Right atrium auricular region (tissue), 2 donors: ENCODE measurements at regions not wholly inside any gene's neighbourhood (a gene's known extent, or its start where the extent isn't known, plus 50 kb on each side); places are given as distances from the start of the nearest gene placed in this dataset.
"Not testable (repeated sequence)": the region's sequence is repeated elsewhere in the genome, so short reads cannot be mapped to it uniquely, and the experiment has no call there.

ENCODE experiments used
- DNase-seq: peaks from one replicate; pipeline ENCODE4 v3.0.0-alpha.2; 2019; ENCODE audit warnings: low spot score
- H3K27ac ChIP-seq, 2 donors: fragments of 200-600 bp; sonication (generic); 1 replicate in 1 of 2; 2 replicates in 1 of 2; pipeline ENCODE4 v1.5.1; 2016 to 2019
- H3K27me3 ChIP-seq, 2 donors: fragments of 200-600 bp; sonication (generic); one replicate each; pipeline versions ENCODE4 v1.5.1 to v1.6.0; 2017 to 2019
- H3K36me3 ChIP-seq: fragments of 200-600 bp; sonication (generic); one replicate; pipeline ENCODE4 v1.5.1; 2016
- H3K4me1 ChIP-seq, 2 donors: fragments of 200-600 bp; sonication (generic); one replicate each; pipeline versions ENCODE4 v1.5.1 to v1.6.0; 2017 to 2019
- H3K4me3 ChIP-seq, 2 donors: fragments of 200-600 bp; sonication (generic); 1 replicate in 1 of 2; 2 replicates in 1 of 2; pipeline ENCODE4 v1.5.1; 2017 to 2019; ENCODE audit warnings: mild to moderate bottlenecking in 1 of 2, moderate library complexity in 1 of 2
- H3K9me3 ChIP-seq, 2 donors: fragments of 200-600 bp; sonication (generic); one replicate each; pipeline ENCODE4 v1.5.1; 2019
- TF ChIP-seq, protein P1 (sequence below), 2 donors: fragments of 200-600 bp; sonication (generic); IDR thresholded peaks; one replicate each; pipeline ENCODE4 v1.5.1; 2019; ENCODE audit warnings: antibody characterized with exemption in 2 of 2

DNA sequence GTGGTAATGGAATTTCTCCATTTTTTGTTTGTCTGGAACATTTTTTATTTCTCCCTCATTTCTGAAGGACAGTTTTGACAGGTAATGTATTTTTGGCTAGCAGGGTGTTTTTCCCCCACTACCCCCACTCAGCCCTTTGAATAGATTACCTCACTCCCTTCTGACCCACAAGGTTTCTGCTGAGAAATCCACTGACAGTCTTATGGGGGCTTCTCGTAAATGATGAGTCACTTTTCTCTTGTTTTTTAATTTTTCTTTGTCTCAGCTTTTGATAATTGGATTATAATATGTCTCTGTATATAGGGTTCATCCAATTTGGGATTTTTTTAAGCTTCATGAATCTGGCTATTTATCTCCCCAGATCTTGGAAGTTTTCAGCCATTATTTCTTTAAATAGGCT, 74.7 kb upstream of the CCDC71L start:
- H3K4me1 ChIP-seq: peaks cover 0 to 12% of the 10 kb centered on the region in 2 donors

DNA sequence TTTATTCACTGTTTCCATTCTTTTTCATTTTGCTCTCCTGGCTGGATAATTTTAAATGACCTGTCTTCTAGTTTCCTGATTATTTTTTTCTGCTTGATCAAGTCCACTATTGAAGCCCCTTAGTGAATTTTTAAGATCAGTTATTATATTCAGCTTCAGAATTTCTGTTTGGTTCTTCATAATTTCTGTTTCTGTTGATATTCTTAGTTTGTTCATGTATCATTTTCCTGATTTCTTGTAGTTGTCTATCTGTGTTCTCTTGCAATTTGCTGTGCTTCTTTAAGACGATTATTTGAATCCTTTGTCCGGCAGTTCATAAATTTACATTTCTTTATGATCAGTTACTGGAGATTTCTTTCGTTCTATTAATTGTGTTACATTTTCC, 75.2 kb upstream of the CCDC71L start:
- Histone ChIP-seq H3K9me3 (no peaks in the 10 kb centered on the region), H3K36me3 (no peaks in the 10 kb centered on the region), H3K4me3 (no peak overlapping the region), H3K27me3 (no peaks in the 10 kb centered on the region), H3K4me1 (peaks cover 0 to 7% of the 10 kb centered on the region in 2 donors), H3K27ac (no peak overlapping the region)
- DNase-seq: no peak
- TF ChIP-seq, protein P1, sequence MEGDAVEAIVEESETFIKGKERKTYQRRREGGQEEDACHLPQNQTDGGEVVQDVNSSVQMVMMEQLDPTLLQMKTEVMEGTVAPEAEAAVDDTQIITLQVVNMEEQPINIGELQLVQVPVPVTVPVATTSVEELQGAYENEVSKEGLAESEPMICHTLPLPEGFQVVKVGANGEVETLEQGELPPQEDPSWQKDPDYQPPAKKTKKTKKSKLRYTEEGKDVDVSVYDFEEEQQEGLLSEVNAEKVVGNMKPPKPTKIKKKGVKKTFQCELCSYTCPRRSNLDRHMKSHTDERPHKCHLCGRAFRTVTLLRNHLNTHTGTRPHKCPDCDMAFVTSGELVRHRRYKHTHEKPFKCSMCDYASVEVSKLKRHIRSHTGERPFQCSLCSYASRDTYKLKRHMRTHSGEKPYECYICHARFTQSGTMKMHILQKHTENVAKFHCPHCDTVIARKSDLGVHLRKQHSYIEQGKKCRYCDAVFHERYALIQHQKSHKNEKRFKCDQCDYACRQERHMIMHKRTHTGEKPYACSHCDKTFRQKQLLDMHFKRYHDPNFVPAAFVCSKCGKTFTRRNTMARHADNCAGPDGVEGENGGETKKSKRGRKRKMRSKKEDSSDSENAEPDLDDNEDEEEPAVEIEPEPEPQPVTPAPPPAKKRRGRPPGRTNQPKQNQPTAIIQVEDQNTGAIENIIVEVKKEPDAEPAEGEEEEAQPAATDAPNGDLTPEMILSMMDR (IDR thresholded peaks at IDR 0.05): no peak

More for the DNA sequence above, 74.7 kb upstream of the CCDC71L start:
- TF ChIP-seq, protein P1 (IDR thresholded peaks at IDR 0.05): no peak
- no peak overlapping the region for H3K4me3 ChIP-seq
- no peaks in the 10 kb centered on the region for H3K36me3 ChIP-seq
- DNase-seq: no peak
- H3K9me3 ChIP-seq: no peaks in the 10 kb centered on the region
- no peak overlapping the region for H3K27ac ChIP-seq
- H3K27me3 ChIP-seq: no peaks in the 10 kb centered on the region

DNA sequence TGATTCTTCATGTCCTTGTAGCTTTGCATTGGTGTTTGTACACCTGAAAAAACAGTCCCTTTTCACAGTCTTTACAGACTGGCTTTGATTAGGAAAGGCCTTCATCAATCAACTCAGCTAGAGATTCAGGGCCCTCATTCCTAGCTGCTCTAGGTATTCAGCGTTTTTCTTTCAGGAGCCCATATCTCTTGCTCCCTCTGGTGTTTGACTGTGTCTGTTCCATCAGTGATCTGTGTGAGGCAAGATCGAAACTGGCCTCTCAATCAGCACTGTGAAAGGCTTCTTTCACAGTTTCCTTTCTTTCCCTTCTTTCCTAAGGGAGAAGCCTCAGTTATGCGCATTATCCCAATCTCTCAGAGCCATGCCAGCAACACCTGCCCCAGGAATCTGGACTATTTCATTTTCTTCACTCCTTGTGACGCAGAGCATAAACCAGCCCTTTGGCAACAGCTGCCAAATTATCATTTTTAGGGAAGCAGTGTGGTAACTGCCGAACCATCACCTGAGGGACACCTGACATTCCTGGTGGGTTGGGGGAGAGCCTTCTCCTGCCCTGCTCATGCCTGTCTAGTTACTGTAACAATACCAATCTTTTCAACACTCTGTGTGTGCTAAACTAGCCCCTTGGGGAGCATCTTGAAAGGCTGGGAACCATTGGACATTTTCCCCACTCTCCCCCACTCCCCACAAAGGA, 75.7 kb upstream of the CCDC71L start:
- Histone ChIP-seq H3K9me3 (no peaks in the 10 kb centered on the region), H3K27ac (no peak overlapping the region), H3K27me3 (no peaks in the 10 kb centered on the region), H3K36me3 (no peaks in the 10 kb centered on the region), H3K4me1 (peaks cover 0 to 2% of the 10 kb centered on the region in 2 donors), H3K4me3 (no peak overlapping the region)
- TF ChIP-seq, protein P1 (IDR thresholded peaks at IDR 0.05): peak in 1 of 2 donors; percentile 66
- DNase-seq: no peak

DNA sequence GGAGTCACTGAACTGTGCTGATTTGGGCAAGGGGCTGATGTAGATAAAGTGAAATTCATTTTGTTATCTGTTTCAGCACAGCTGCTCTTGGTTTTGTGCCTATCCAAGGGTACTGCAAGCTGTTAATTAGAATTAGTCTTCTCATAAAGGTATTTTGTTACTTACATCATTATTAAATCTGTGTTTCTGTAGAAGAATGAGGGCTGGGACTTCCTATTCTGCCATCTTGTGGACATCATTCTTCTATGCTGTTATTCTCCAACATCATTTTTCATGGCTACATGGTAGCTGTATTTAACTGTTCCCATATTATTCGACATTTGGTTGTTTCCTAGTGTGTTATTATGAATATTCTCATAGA, 76.2 kb upstream of the CCDC71L start:
- H3K4me3 ChIP-seq: no peak overlapping the region
- no peaks in the 10 kb centered on the region for H3K4me1 ChIP-seq
- no peaks in the 10 kb centered on the region for H3K36me3 ChIP-seq
- H3K9me3 ChIP-seq: no peaks in the 10 kb centered on the region
- H3K27ac ChIP-seq: no peak overlapping the region
- H3K27me3 ChIP-seq: no peaks in the 10 kb centered on the region
- TF ChIP-seq, protein P1 (IDR thresholded peaks at IDR 0.05): peak in 1 of 2 donors; percentile 30
- DNase-seq: no peak

DNA sequence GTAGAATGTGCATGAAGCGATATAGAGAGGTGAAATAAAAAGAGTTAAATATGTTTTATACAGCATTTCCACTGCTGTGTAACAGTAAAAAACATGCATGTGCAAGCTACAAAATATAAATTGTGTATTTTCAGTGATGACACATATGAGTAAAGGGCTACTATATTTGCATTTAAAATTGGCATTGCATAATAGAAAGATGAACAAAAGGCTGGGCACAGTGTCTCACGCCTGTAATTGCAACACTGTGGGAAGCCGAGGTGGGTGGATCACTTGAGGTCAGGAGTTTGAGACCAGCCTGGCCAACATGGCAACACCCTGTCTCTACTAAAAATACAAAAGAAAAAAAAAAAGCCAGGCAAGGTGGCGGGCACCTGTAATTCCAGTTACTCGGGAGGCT, 79.8 kb upstream of the CCDC71L start:
- TF ChIP-seq, protein P1 (IDR thresholded peaks at IDR 0.05): no peak
- no peaks in the 10 kb centered on the region for H3K36me3 ChIP-seq
- H3K27ac ChIP-seq: no peak overlapping the region
- H3K4me3 ChIP-seq: no peak overlapping the region
- no peaks in the 10 kb centered on the region for H3K9me3 ChIP-seq
- no peak for DNase-seq
- H3K4me1 ChIP-seq: no peaks in the 10 kb centered on the region
- H3K27me3 ChIP-seq: no peaks in the 10 kb centered on the region

DNA sequence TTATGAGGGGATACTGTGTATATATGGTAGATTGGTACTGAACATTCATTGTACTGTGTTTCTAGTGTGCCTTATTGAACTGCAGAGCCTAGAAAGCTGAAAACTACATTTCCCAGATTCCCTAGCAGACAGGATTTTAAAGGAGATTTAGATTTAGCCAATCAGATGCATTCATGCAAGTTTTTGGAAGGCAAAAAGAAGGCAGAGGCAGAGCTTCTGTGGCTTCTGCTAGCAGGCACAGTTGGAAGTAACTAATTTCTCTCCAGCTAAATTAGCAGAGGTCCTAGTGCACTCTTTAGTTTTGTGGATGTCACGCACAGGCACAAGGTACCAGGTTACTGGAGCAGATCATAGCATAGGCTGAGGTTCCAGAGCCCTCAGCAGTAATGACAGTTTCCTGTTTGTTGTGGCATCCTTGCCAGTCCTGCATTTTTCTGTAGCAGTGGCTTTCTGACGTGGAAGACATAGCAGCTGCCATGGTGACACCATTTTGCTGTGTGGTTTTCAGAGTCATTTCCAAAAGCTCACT, 83.7 kb upstream of the CCDC71L start:
- no peak for DNase-seq
- no peaks in the 10 kb centered on the region for H3K36me3 ChIP-seq
- no peak overlapping the region for H3K4me3 ChIP-seq
- TF ChIP-seq, protein P1 (IDR thresholded peaks at IDR 0.05): no peak
- H3K9me3 ChIP-seq: no peaks in the 10 kb centered on the region
- no peaks in the 10 kb centered on the region for H3K4me1 ChIP-seq
- no peaks in the 10 kb centered on the region for H3K27me3 ChIP-seq
- H3K27ac ChIP-seq: no peak overlapping the region

DNA sequence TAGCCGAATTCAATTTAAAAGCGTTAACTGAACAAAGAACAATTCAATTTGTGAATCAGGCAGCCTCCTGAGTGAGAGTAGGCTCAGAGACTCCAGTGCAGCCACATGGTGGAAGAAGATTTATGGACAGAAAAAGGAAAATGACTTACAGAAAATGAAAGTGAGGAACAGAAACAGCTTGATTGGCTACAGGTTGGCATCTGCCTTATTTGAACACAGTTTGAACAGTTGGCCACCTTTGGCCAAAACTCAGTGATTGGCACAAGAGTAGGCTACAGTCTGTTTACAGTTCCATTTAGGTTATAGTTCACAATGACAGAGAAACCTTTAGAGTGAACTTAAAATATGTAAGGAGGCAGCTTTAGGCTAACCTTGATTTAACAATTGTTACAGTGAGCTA, 86.3 kb upstream of the CCDC71L start:
- not testable (repeated sequence) for H3K4me3 ChIP-seq, DNase-seq, H3K4me1 ChIP-seq, H3K27ac ChIP-seq, H3K27me3 ChIP-seq, H3K9me3 ChIP-seq, H3K36me3 ChIP-seq
